GM03348 (cell line): ENCODE measurements at regions not wholly inside any gene's neighbourhood (a gene's known extent, or its start where the extent isn't known, plus 50 kb on each side); places are given as distances from the start of the nearest gene placed in this dataset.
"Not testable (repeated sequence)": the region's sequence is repeated elsewhere in the genome, so short reads cannot be mapped to it uniquely, and the experiment has no call there.

Experiments
- DNase-seq: peaks from one replicate; pipeline ENCODE4 v3.0.0; 2012; ENCODE audit warnings: low spot score

DNA sequence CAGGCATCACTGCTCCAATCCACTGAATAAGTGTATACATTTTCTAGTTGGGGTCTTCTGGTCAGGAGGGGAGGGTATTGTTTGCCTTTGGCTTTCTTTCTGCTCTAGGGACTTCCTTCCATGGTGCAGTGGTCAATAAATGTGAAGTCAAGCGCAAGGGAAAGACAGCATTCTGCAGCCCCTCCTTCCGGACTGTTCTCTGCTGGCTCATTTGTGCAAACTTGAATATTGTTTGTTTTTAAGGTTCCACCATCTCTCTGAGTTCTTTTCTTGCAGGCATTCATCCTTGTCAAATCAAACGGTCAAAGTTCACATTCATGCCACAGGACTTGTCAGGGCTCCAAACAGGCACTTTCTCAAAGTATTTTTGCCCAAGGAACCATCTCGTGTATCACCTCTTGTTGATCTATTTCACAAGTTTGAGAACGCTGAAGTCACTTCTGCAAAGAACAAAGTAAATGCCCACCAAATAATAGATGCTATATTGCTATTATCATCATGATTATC lies 205.6 kb upstream of the KAZN start:
- DNase-seq = no peak

DNA sequence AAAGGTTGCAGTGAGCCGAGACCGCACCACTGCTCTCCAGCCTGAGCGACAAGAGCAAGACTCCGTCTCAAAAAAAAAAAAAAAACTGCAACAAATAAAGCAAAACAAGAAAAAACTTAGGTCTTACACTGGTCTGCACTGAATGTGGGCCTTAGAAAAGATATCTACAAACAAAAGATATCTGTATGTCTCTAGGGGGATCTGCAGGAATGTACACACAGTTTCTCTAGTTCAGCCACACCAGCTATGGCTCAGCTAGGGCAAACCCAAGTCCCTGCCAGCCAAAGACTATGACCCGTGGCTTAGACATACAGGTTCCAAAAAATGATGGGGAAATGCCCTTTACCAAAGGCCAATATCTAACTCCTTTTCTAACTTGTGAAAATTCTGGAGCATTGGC lies 202.4 kb upstream of the KAZN start:
- no peak for DNase-seq

DNA sequence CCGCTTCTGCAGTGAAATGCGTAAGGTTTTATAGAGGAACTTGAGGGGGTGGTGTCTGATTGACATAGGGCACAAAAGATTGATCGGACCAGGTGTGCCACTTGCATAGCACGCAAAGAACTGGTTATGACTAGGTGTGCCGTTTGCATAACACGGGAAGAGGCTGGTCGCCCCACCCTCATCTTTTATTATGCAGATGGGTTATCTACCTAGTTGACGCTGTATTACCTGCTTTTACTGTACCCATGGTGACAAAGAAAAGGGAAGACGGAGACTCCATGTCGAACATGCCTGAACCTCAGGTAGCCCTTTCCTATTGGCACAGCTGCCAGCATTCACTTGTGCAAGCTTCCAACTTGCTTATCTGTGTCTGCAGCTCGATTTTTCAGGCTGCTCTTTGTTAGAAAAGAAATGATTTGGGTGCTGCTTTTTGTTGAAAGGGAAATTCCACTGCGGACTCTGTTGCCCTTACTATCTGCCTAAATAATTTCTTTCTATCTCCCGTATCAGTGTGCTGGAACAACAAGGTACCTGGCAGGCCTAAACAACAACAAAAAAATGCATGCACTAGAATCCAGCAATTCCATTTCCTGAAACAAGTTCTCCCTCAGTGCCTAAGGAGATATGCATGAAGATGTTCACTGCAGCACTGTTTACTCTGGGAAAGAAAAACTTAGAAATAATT lies 194.4 kb upstream of the KAZN start:
- no peak for DNase-seq

DNA sequence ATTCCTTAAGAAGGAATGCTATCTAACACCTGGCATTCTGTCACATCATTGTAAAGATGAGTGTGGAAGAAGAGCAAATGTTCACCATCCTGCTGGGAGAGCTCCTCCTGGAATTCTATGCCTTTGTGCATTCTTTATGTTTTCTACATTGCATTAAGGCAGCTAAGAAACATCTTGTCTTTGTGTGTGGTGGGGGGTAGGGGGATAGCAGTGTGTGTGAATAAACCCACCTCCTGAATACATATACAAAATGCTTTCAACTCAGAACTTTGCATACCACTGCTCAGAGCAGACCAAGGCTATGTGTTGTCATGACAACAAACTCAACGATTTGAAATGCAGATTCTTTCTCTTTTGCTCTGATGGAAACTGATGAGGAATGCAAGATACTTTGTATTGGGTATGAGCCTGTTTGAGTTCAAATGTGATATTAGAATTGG lies 193.6 kb upstream of the KAZN start:
- no peak for DNase-seq

DNA sequence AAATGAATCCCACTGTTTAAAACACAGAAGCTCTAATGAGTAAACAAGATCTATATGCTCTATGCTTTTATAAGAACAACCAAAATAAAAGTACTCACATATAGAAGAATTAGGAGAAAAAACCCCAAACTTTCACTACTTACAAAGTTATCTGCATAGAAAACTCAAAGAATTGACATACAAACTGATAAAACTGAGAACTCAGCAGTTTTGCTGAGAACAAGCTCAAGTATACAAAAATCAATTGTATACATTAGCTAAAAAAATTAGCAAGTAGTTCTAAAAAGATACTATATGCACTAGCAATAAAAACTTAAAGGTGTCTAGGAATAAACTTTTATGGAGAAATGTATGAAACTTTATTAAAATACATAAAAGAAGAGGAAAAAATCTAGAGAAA lies 186.2 kb upstream of the KAZN start:
- no peak for DNase-seq

DNA sequence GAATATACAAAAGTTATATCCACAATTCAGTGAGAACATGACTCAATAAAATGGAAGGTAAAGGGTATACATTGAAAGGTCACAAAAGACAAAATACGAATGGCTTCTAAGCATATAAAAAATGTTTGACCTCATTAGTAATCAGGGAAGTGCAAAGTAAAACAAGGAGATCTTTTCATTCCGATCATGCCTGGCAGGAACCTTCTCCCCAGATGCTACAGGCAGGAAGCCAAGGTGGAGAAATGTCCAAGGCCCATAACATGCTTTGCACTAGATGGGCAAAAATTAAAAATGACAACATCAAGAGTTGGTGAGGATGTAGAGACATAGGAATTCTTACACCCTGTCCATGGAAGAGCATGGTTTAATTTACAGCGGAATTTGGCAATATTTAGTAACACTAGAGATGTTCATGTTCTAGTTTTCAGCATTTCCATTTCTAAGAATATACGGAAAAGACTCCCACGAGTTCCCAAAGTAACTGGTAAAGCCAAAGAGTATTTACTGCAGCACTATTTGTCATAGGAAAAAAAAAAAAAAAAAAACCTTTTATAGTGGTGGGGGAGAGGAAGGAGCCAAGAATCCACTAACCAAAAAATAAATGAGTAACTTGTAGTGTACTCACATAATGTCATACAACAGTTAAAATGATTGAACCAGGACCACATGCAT lies 184.5 kb upstream of the KAZN start:
- peak; percentile 75 for DNase-seq

DNA sequence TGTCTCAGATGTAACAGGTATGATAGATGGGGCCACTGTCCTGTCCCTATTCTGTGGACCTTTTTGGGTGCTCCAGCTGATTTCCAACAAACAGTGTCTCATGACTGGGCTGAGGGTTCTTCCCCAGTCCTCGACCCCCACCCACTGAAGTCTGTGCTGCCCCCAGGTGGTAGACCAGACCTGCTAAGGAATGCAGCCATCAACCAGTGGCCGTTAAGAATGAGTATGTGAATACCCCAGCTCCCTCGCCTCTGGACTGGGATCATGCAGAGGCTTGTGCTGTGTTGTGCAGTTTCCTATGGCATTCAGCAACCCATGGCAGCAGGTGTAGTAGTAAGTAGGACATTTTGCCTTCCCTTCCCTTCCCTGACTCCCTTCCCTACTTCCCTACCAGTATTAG lies 183.1 kb upstream of the KAZN start:
- no peak for DNase-seq

DNA sequence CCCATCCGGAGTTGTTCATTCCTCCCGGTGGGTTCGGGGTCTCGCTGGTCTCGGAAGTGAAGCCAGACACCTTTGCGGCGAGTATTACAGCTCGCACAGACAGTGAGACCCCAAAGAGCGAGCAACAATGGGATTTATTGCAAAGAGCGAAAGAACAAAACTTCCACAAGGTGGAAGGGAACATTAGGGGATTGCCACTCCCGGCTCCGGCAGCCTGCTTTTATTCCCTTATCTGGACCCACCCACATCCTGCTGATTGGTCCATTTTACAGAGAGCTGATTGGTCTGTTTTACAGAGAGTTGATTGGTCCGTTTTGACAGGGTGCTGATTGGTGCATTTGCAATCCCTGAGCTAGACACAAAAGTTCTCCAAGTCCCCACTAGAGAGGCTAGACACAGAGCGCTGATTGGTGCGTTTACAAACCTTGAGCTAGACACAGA lies 178.7 kb upstream of the KAZN start:
- DNase-seq = not testable (repeated sequence)

DNA sequence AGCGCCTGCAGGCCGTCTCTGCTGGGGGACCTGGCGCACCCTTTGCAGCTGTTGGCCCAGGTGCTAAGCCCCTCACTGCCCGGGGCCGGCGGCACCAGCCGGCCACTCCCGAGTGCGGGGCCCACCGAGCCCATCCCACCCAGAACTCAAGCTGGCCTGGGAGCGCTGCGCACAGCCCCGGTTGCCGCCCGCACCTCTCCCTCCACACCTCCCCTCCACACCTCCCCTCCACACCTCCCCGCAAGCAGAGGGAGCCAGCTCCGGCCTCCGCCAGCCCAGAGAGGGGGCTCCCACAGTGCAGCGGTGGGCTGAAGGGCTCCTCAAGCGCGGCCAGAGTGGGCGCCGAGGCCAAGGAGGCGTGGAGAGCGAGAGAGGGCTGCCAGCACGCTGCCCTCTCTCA lies 177.8 kb upstream of the KAZN start:
- no peak for DNase-seq

DNA sequence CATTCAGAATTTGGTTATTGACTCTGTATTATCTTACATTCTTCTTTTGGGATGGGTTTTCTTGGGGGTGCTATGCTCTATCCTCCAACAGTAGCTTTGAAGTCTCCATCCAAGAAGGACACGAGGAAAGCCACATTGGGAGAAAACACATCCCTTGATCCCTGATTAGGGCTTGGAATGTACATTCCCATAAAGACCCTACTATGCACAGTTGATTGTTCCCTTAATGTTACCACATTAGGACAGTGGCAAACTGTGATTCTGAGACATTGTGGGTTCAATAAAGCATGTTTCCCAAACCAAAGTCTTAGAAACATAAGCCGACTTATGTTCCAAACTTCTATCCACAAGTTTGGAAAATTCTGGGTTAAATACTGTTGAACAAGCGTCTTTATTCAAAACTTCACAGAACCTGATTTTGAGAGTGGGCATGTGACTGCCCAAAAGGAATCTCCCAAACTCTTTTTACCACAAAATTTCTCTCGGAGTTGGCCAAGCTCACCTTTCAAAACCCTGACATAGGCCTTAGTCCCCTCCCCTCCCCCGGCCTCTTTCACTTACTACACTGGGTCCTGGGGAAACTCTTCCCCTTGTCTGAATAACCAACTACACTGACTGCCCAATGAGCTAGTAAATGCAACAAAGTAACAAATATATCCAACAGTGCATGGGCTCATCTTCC lies 177.0 kb upstream of the KAZN start:
- DNase-seq = no peak

DNA sequence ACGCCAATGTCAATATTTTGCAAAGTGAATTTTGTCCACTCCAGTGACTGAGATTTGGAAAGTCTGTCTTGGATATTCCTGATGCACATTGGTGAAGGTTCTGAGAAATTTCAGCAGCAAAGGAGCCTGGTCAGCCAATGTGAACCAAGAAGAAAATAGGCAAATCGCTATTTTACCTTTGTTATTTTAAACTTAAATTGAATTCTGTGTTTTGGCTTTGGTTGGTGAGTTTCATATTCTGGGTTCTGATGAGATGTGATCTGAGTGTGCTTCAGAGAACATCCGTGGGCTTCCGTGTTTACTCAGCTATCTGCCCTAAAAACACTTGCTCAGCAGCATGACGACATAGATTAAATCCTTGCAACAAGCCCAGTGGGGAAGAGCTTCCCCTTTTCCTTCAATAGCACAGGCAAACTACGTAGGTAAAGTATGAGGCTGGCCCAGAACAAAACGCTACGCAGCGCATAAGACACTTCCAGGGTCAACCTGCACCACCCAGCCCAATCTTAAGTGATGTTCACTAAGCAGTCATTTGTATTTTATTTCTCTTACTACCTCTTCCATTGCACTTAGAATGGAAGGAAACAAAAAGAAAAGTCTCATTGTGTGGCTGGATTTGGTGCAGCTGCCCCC lies 176.4 kb upstream of the KAZN start:
- DNase-seq = no peak

DNA sequence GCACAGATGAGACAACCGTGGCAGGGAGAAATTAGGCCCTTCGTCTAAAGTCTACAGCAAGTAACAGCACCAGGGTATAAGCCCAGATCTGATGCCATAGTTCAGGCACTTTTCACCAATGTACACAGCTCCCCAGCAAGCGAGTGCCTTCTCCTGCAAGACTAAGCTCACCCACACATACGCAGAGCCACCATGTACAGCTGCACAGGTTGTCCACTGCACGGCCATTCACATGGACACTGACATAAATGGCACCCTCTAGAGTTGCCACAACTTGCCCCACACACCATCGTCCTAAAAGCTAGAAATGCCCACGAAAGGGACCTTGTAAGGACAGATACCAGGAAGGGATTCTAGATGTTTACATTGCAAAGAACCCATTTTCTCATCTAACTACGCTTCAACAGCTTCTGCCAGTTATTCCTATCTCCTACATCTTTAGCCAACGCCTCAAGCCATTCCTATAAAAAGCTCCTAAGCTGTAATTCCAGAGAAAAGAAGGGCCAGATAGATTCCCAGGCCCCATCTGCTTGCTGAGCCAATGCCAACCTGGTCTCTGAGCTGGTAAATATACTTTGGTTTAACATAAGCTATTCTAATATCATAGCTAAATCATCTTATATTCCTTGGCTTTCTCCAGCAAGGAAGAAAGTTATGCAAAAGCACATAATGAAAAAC lies 174.0 kb upstream of the KAZN start:
- no peak for DNase-seq

DNA sequence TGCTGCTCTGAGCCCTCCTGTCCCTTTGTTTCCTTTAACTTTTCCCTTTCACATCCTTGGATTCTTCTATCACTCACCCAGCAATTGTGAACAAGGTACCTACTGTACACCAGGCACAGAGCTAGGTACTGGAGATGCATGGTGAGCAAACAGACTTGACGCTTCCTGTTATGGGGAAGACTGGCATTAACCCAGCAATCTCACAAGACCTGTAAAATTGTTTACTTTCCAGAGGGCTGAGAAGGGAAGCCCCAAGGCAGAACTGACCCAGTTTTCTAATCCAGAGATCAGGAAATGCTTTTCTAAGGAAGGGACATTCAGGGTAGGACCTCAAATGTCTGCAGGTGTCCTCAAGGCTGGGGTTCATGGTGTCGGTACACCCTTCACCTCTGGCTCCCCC lies 171.6 kb upstream of the KAZN start:
- no peak for DNase-seq

DNA sequence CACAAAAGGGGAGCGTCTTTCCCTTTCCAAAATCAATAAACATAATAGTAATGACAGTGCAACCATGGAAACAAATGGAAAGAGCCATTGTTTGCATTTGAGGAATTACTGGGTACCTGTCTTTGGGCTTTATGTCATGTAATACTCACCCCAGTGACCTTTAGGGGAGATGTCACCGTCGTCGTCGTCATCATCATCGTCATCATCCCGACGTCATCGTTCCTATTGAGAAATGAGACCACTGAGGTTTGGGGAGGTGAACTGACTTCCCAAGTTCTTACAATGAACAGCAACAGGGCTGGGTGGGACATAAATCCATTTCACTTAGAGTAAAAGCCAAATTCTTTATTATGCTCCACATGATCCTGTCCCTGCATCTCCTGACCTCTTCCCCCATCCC lies 168.9 kb upstream of the KAZN start:
- DNase-seq = no peak

DNA sequence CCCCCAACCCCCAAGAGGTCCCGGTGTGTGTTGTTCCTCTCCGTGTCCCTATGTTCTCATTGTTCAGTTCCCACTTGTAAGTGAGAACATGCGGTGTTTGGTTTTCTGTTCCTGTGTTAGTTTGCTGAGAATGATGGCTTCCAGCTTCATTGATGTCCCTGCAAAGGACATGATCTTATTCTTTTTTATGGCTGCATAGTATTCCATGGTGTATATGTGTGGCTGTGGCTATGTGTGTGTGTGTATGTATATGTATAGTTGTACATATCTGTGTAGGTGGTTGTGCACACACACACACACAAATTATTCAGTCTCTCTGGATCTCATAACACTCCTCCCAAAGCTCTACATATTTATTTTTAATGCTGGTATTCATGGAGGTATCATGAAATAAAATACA lies 165.8 kb upstream of the KAZN start:
- not testable (repeated sequence) for DNase-seq

DNA sequence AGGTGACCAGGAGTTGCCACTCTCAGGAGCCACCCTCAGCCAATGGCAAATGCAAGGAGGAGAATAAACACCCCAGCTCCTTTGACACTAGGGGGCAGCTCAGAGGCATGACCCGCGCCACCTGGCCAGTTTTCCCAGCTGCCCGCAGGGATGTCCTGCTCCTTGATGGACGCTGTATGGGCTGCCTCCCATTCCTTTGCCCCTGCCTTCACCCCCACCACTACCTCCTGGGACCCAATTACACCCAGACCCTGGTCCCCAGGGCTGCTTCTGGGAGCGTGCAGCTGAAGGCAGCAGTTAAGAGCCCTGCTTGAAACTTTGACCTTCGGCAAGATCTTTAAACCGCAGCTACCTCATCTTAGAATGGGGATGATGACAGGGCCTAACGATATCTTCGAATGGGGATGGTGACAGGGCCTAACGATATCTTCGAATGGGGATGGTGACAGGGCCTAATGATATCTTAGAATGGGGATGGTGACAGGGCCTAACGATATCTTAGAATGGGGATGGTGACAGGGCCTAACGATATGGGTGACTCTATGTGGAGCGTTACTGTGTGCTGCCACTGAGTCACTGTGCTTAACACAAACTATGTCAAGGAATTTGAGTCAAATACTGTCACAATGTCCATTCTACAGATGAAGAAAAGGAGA lies 163.0 kb upstream of the KAZN start:
- DNase-seq = no peak

DNA sequence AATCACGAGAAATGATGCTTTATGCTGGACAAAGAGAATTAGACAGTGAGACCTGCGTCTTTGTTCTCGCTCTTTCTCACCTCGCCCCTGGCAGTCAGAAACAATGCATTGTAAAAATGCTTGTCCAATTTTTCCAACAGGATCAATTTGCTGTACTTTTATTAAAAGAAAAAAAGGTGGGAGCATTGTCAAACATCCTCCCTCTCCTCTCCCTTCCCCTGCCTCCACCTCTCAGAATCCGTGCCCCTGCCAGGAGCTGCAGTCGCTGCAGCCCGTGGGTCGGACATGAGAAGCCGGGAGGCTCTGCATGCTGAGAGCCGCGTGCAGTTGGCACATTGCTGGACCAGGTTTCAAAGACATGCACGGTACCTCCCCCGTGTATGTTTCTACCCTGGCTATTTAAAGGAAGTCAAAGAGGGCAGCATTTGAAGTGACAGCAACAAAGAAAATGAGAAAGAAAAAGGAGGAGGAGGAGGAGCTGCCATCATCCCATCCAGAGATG lies 161.0 kb upstream of the KAZN start:
- no peak for DNase-seq

DNA sequence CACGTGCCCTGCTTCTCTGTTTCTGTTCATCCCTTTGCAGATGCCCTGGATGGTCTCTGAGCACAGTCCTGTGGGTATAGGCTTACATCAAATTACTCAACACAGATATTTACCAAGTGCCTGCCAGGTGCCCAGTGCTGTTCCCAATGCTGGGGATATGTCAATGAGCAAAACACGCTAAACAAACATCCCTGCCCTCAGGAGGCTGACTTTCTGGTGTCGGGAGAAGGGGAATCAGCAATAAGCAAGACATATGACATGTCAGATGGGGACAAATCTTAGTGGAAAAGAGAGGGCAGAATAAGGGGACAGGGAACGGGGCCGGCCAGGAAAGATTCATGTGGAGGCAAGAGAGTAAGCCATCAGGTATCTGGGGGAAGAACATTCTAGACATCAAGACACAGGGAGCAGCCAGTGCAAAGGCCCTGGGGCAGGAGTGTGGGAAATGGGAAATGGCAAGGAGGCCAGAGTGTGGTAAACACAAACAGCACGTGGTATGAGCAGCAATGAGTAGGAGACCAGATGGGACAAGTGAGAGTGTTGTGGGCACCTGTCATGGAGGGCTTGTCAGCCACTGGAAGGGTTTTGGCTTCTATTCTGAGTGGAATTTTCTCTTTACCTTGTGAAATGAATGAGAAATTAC lies 160.2 kb upstream of the KAZN start:
- no peak for DNase-seq

DNA sequence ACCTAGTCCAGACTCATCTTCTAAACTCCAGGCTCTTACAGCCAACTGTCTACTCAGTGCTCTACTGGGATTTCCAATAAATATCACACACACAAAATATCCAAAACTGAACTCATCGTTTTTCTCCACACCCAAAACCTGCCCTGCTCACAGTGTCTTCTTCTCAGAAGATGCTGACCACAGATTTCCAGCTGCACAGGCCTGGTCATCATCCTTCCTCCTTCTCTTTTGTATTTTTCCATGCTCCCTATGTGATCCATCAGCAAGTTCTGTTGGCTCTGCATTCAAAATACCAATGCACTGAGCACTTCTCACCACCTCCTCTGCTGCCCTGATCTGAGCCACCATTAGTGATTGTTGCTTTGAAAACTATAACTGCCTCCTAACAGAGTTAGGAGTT lies 159.5 kb upstream of the KAZN start:
- peak; percentile 46 for DNase-seq

DNA sequence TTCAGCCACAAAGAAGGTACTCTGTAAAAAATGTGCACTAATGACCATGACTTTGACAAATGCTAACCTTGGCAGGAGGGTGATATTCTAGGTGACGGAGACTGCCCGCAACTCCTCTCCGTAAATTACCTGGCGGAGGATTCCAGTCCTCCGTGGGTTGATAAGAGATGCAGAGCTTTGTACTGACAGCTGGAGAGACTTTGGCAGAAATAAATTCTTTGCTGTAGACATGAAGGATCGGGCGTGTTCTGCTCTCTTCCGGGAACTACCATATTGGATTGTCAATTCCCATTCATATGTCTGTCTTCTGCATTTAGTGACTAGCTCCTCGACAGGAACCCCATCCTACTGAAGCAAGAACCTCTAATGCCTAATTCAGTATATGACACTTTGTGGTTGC lies 158.3 kb upstream of the KAZN start:
- DNase-seq = no peak

DNA sequence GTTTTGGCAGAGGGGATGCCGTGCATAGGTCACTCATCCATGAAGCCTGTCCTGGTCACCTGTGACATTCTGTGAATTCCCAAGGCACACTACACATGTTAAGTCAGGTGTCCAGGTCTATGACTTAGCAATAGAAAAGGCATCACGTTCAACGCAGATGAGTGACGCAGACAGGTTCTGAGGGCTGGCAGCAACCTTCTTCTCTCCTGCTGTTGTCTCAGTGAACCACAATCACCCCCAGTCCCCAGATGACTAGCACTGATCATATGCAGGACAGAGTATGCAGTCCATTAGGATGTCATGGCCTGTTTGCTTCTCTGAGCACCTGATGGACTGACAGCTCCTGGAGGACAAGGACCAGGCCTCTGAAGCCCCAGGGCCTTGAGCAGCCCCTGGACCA lies 157.8 kb upstream of the KAZN start:
- DNase-seq = no peak
